IPS-18c (cell line): ENCODE measurements at regions not wholly inside any gene's neighbourhood (a gene's known extent, or its start where the extent isn't known, plus 50 kb on each side); places are given as distances from the start of the nearest gene placed in this dataset.

Experiments
- H3K4me3 ChIP-seq: 2 replicates; pipeline ENCODE4 v1.7.0; 2013; ENCODE audit warnings: low read depth, mild to moderate bottlenecking, low read length, moderate library complexity; ENCODE audit not compliant: insufficient read depth
- H3K9me3 ChIP-seq: one replicate; pipeline ENCODE4 v1.6.1; 2013; ENCODE audit warnings: mild to moderate bottlenecking, low read length, moderate library complexity; ENCODE audit not compliant: control insufficient read depth, insufficient read depth

DNA sequence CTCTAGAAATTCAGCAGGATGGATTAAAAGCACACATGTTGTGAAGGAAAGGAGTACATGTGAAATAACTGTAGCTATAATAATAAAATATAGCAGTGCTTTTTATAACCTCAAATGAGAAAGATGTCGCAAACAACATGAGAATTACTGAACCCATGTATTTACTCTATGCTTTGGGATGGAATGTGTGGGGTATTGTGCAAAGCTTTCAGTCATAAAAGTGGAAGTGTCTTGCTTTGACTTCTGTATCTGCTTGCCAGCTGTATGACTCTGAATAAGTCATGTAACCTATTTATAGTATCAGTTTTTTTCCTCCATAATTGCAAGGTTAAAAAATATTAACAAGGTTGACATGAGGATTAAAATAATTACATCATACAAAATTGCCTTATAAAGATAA, 519.3 kb upstream of the CADM2 start:
- Histone ChIP-seq H3K9me3 (no peaks in the 10 kb centered on the region), H3K4me3 (no peak overlapping the region)

DNA sequence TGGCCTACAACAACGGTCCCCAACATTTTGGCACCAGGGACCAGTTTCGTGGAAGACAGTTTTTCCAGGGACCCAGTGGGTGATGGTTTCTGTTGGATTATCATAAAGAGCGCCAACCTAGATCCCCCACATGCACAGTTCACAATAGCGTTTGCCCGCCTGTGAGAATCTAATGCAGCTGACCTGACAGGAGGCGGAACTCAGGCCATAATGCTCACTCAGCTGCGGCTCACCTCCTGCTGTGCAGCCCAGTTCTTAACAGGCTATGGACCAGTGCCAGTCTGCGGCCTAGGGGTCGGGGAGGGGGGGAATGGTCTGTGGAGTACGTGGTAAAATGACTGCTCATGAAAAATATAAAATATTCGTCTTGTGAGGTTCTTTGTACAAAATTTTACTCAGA, 518.5 kb upstream of the CADM2 start:
- Histone ChIP-seq H3K9me3 (no peaks in the 10 kb centered on the region), H3K4me3 (no peak overlapping the region)

DNA sequence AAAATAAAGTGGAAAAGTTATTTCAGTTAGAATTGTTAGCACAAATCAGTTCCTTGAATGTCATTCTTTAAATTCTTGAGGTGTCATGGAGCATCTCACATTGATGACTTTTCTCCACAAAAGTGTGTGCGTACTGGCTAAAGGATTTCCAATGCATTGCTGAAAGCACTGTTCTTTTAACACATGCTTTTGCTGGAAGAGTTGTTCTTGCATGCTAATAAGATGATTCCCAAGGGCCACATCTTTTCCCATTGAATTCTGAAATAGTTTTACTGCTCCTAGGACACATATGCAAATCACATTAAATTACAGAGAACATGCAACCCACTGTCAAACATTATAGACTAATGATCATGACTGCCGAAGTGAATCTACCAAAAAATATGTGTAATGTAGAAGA, 516.3 kb upstream of the CADM2 start:
- Histone ChIP-seq H3K4me3 (no peak overlapping the region), H3K9me3 (no peaks in the 10 kb centered on the region)

DNA sequence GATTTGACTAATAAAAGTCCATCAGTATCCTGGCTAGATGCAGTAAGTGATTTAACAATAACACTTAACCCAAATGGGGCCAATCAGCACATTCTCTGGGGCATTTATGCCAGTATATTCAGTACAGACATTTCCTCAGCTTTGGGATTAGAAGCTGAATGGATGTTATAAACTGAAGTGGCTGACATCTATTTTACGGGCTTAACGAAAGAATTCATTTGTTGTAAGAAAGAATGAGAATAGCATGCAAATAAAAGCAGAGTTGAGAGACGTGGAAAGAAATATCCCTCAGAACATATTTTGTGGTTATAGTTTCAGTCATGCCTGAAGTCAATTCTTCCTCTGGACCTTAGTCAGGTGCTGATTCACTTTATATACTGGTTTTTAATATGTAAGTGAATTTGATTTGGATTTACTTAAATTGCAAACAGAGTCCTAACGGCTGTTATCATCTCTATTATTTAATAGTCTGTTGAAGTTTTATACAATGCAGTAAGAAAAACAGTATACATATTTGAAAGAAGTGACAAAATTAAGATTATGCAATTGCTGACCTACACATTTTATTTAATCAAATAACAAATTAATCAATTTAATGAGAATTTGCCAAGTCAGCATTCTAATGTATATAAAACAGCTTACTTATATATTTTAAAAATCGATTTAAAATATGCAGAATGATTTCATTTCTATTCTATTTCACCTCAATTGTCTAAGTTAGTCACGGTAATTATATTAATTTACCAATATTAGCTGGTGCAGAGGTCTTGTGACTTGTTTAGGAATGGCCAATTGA, 513.9 kb upstream of the CADM2 start:
- H3K9me3 ChIP-seq, result no peaks in the 10 kb centered on the region
- no peak overlapping the region for H3K4me3 ChIP-seq

DNA sequence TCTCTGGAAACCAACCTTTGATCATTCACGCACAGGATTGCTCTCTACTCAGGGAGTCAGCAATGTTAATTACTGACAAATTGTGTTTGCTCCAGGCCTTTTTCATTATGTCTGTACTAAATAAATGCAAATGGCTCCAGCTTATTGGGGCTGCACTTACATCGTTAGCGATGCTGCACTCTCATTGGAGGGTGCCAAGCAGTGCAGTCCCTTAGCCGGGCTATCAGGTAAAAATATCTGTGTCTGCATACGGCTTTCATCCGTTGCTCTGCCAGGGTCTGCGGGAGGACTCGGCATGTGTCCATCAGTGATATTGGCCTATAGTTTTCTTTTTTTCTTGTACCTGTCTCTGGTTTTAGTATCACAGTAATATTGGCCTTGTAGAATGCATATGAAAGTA, 471.5 kb upstream of the CADM2 start:
- H3K9me3 ChIP-seq, result no peaks in the 10 kb centered on the region

DNA sequence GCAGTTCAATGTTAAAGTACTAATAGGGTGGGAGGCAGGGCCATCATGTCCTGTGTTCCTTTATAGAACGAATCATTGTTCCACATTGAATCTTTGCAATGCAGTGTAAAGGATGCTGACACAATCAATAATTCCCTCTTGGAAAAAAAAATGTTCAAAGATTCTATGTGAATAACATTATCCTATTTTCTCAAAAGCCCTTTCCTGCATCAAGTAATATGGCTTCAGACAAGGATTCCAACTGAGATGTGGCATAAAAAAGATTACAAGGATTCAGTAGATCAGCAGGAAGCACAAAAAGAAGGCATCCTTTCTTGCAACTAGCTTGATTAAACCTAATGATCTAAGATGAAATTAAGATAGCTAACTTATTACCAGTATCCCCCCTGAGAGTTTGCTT, 454.0 kb upstream of the CADM2 start:
- Histone ChIP-seq H3K9me3 (no peaks in the 10 kb centered on the region), H3K4me3 (no peak overlapping the region)

More for the DNA sequence above, 471.5 kb upstream of the CADM2 start:
- no peak overlapping the region for H3K4me3 ChIP-seq

DNA sequence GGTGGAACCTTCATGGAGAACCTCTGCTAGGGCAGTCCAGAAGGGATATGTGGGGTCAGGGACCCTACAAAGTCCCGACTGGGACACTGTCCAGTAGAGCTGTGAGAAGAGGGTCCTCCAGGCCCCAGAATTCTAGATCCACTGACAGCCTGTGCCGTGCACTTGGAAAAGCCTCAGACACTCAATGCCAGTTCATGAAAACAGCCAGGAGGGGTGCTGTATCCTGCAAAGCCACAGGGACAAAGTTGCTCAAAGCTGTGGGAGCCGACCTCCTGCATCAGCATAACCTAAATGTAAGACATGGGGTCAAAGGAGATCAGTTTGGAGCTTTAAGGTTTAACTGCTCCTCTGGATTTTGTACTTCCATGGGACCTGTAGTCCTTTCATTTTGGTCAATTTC, 448.8 kb upstream of the CADM2 start:
- H3K4me3 ChIP-seq, result no peak overlapping the region

DNA sequence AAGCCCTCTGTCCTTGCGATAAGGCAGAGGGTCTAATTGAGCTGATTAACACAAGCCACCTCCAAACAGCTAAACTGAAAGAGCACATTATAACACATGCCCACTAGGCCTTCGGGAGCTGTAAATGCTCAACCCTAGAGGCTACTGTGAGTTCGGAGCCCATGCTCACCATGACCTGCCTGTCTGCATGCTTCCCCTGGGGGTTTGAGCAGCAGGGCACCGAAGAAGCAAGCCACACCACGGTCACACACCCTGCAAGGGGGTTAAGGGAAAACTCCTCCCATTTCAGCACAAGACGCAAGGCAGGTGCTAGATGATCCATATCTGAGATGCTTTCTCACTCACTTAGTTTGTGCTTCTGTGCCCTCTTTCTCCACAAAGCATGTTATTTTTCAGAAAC, 435.9 kb upstream of the CADM2 start:
- no peaks in the 10 kb centered on the region for H3K9me3 ChIP-seq
- no peak overlapping the region for H3K4me3 ChIP-seq

More for the DNA sequence above, 448.8 kb upstream of the CADM2 start:
- H3K9me3 ChIP-seq, result no peaks in the 10 kb centered on the region

DNA sequence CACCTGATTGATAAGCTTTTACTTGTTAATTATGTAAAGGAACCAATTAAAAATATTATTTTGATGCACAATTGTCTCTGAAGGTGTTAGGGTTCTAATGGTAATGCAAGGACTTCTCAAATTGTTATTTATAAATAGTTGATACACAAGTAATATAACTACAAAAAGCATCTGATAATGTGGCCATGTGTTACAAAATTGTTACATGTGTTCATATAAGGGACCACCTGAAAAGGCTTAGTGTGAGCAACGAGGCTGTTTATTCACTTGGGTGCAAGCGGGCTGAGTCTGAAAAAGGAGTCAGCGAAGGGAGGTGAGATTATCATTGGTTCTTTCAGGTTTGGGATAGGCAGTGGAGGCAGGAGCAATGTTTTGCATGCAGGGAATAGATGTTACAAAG, 421.9 kb upstream of the CADM2 start:
- no peak overlapping the region for H3K4me3 ChIP-seq
- H3K9me3 ChIP-seq, result peaks cover 3% of the 10 kb centered on the region

DNA sequence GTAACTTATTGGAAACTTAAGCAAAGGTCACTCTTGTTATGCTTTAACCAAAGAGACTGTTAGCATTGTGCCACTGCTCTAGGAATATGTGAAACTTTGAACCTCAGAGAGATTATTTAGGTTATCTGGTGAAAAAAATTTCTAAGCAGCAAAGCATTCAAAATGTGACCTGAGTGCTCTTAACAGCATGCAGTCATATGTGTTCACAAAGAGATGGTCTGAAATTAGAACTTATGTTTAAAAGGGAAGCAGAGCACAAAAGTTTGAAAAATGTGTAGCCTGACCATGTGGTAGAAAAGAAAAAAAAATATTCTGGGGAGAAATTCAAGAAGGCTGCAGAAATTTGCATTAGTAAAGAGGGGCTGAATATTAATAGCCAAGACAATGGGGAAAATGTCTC, 420.2 kb upstream of the CADM2 start:
- H3K9me3 ChIP-seq, result peaks cover 3% of the 10 kb centered on the region
- no peak overlapping the region for H3K4me3 ChIP-seq

DNA sequence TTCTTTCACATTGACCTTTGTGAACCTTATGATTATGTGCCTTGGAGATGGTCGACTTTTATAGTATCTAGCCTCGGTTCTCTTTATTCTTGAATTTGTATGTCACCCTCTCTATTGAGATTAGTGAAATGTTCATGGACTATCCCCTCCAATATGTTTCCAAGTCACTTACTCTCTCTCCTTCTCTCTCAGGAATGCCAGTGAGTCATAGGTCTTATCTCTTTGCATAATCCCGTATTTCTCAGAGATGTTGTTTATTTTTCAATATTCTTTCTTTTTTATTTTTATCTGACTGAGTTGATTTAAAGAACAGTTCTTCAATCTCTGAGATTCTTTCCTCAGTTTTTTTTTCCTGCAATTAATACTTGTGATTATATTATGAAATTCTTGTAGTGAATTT, 411.6 kb upstream of the CADM2 start:
- Histone ChIP-seq H3K4me3 (no peak overlapping the region), H3K9me3 (no peaks in the 10 kb centered on the region)

DNA sequence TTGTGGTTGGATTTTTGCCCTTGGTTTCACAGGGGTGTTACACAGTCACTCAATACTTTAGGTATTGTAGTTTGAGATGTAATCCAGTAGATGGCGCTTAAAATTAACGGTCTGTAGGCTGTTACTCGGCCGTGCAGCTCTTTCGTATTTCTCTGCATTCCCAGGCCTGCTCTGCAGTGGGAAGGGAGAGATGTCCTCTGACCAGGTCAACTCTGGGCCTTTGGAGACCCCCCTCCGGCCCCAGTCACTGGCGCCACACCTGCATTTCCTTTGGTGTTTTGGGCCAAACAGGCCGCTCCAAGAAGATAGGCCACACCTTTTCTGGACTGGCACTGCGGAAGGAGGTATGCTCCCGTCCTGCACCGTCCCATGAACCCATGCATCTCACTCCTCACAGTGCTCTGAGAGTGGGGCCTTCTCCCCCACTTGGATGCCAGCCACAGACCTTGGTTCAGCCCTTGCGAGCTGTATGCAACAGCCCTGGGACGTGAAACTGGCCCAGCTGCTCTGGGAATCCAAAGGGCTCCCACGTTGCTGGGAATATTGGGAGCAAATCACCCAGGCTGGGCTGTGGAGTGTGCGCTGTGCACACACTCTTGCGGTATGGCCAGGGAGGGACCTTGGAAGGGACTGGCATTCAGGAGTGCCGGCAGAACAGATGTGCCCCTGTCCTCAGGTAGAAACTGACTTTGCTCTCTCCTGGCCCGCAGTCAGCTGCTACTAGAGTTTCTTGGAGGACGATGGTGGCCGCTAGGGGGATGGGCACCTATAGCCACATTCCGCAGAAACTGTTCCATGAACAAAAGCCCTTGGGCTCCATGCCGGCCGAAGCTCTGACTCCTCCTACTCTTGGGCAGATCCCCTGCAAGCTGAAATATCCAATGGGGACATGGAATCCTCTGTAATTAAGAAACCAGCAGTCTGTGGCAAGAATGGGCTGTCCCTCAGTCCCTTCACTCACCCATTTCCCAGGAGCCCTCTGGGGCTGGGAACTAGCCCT, 410.5 kb upstream of the CADM2 start:
- 0 out of 2 replicates have a peak overlapping the region, but pooled peaks have one; percentile 16 for H3K4me3 ChIP-seq

DNA sequence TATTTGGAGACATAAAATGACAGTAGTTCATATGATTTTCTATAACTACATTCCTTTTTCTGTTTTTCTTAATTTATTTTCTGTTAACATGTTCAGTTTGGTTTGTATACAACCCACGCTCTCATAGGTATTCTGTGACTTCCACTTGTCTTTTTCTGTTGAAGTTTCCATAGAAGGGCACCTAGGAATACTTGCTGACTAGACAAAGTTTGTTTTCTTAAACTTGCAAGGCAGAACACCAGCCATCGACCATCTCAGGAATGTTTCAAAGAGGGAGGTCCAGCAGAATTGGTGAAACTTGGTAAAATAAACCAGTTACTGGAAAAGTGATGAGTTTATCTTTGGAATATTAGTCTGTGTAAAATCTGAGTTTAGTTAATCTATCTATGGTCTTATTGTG, 403.2 kb upstream of the CADM2 start:
- H3K9me3 ChIP-seq, result no peaks in the 10 kb centered on the region
- no peak overlapping the region for H3K4me3 ChIP-seq

More for the DNA sequence above, 410.5 kb upstream of the CADM2 start:
- no peaks in the 10 kb centered on the region for H3K9me3 ChIP-seq

DNA sequence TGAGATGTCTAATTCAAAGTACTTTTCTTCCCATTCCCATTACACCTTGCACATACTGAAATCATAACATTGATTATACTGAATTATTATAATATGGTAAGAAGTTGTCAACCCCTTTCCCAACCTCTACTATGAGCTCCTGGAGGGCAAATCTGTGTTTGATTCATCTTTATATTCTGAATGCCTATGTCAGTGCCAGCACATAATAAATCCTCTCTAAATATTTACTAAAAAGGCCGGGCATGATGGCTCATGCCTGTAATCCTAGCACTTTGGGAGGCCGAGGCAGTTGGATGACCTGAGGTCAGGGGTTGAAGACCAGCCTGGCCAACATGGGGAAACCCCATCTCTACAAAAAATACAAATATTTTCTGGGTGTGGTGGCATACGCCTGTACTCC, 392.5 kb upstream of the CADM2 start:
- no peak overlapping the region for H3K4me3 ChIP-seq
- no peaks in the 10 kb centered on the region for H3K9me3 ChIP-seq

DNA sequence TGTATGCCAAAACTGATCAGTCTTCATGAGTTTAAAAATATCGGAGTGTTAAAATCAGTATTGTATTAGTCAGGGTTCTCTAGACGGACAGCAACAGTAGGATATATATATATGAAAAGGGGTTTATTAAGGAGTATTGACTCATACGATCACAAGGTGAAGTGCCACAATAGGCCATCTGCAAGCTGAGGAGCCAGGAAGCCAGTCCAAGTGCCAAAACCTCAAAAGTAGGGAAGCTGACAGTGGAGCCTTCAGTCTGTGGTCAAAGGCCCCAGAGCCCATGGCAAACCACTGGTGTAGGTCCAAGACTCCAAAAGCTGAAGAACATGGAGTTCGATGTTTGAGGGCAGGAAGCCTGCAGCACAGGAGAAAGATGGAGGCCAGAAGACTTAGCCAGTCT, 391.0 kb upstream of the CADM2 start:
- Histone ChIP-seq H3K4me3 (no peak overlapping the region), H3K9me3 (no peaks in the 10 kb centered on the region)

DNA sequence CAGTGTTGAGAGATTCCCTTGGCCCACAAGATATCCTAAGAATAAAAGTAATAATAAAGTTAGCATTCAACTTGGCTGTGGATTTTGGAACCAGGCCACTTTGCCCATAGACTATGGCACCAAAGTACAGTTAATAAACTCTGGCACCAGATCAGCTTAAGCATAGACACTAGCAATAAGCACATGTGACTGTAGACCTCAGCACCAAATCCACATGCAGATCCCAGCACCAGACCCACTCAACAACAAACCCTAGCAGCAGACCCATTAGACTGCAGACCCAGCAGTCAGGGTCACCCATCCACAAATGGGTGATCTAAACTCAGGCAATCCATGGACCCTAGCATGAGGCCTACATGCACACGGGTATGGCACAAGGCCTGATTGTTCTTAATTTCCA, 384.8 kb upstream of the CADM2 start:
- no peak overlapping the region for H3K4me3 ChIP-seq
- peaks cover 2% of the 10 kb centered on the region for H3K9me3 ChIP-seq

DNA sequence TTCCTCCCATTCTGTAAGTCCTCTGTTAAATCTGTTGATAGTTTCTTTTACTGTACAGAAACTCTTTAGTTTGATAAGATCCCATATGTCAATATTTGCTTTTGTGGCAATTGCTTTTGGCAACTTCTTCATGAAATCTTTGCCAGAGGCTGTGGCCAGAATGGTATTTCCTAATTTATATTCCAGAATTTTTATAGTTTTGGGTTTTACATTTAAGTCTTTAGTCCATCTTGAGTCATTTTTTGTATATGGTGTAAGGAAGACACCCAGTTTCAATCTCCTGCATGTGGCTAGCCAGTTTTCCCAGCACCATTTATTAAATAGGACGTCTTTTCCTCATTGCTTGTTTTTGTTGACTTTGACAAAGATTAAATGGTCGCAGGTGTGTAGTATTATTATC, 372.4 kb upstream of the CADM2 start:
- H3K4me3 ChIP-seq, result no peak overlapping the region
- no peaks in the 10 kb centered on the region for H3K9me3 ChIP-seq

DNA sequence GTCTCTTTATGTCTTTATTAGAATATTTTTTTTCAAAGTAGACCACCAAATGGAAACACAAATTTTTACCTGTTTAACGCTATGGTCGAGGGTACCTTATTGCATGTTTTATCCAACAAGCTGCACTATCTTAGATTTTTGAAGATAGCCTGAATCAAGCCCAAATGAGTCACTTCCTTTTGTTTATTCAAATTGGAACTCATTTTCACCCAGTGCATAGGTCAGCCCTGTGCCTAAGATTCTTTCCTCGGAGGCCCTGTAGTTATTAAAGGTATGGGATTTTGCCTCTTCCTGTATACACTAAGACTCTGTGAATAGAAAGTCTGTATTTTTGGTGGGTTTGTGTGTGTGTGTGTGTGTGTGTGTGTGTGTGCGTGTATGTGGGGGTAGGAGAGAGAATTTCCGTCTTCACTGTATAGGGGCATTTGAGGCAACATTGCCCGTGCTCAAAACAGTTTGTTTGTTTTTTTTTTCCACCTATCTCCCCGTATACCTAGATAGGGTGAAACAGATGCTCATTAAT, 358.0 kb upstream of the CADM2 start:
- H3K4me3 ChIP-seq, result no peak overlapping the region
- H3K9me3 ChIP-seq, result no peaks in the 10 kb centered on the region
